Neural cell (in vitro differentiated cells): ENCODE measurements at regions not wholly inside any gene's neighbourhood (a gene's known extent, or its start where the extent isn't known, plus 50 kb on each side); places are given as distances from the start of the nearest gene placed in this dataset.

Experiments
- H2AFZ ChIP-seq: fragments of 200-600, 300-800 bp; sonication (generic), shearing (Covaris generic); 2 replicates; pipeline ENCODE4 v1.6.0; 2014; ENCODE audit warnings: low read depth, mild to moderate bottlenecking, antibody characterized with exemption, low read length, moderate library complexity
- H3F3A ChIP-seq: fragments of 200-600 bp; shearing (Covaris generic); 2 replicates; pipeline ENCODE4 v1.6.1; 2016; ENCODE audit warnings: mild to moderate bottlenecking, moderate library complexity, mixed read lengths, antibody characterized with exemption, low read length; ENCODE audit not compliant: insufficient read depth, poor library complexity, severe bottlenecking
- H3K27ac ChIP-seq: fragments of 200-600, 300-800 bp; sonication (generic), shearing (Covaris generic); 2 replicates; pipeline ENCODE4 v1.5.1; 2014; ENCODE audit warnings: mild to moderate bottlenecking, low read length, moderate library complexity
- H3K27me3 ChIP-seq: fragments of 300-800, 200-600 bp; sonication (generic), shearing (Covaris generic); 2 replicates; pipeline ENCODE4 v1.6.0; 2014; ENCODE audit warnings: mild to moderate bottlenecking, low read depth, low read length, moderate library complexity; ENCODE audit not compliant: insufficient read depth
- H3K36me3 ChIP-seq: fragments of 300-800, 200-600 bp; sonication (generic), shearing (Covaris generic); 2 replicates; pipeline ENCODE4 v1.5.1; 2014; ENCODE audit warnings: mild to moderate bottlenecking, antibody characterized with exemption, low read length, moderate library complexity; ENCODE audit not compliant: insufficient read depth
- H3K4me2 ChIP-seq: fragments of 300-800, 200-600 bp; sonication (generic), shearing (Covaris generic); 2 replicates; pipeline ENCODE4 v1.6.0; 2014; ENCODE audit warnings: mild to moderate bottlenecking, low read length
- H3K4me3 ChIP-seq: fragments of 300-800, 200-600 bp; sonication (generic), shearing (Covaris generic); 2 replicates; pipeline ENCODE4 v1.5.1; 2014; ENCODE audit warnings: mild to moderate bottlenecking, low read length, moderate library complexity
- H3K79me2 ChIP-seq: fragments of 200-600 bp; shearing (Covaris generic); replicated peaks from 2 replicates; pipeline ENCODE4 v1.6.0; 2014; ENCODE audit warnings: mild to moderate bottlenecking, low read length, moderate library complexity; ENCODE audit not compliant: insufficient read depth
- H3K9ac ChIP-seq: fragments of 300-800, 200-600 bp; sonication (generic), shearing (Covaris generic); 2 replicates; pipeline ENCODE4 v1.6.1; 2016; ENCODE audit warnings: mild to moderate bottlenecking, low read length, mixed read lengths
- H3K9me2 ChIP-seq: fragments of 200-600 bp; shearing (Covaris generic); 2 replicates; pipeline ENCODE4 v1.6.1; 2016; ENCODE audit warnings: mild to moderate bottlenecking, low read length, mixed read lengths; ENCODE audit not compliant: insufficient read depth
- H3K9me3 ChIP-seq: fragments of 200-600, 300-800 bp; sonication (generic), shearing (Covaris generic); 2 replicates; pipeline ENCODE4 v1.6.1; 2016; ENCODE audit warnings: mild to moderate bottlenecking, mixed run types, low read length, moderate library complexity, mixed read lengths
- H4K20me1 ChIP-seq: fragments of 200-600 bp; shearing (Covaris generic); 2 replicates; pipeline ENCODE4 v1.6.1; 2016; ENCODE audit warnings: mild to moderate bottlenecking, mixed run types; ENCODE audit not compliant: insufficient read depth
- EP300 ChIP-seq: fragments of 450-650 bp; conservative IDR thresholded peaks from 2 replicates; pipeline ENCODE4 v1.6.1; 2014; ENCODE audit warnings: antibody characterized with exemption, mild to moderate bottlenecking, moderate library complexity; ENCODE audit not compliant: poor library complexity, severe bottlenecking
- EZH2 ChIP-seq: fragments of 200-600, 300-800 bp; shearing (Covaris generic), sonication (generic); IDR thresholded peaks from 2 replicates; pipeline ENCODE4 v1.6.1; 2014; ENCODE audit warnings: antibody characterized with exemption, low read length, borderline replicate concordance, mild to moderate bottlenecking; ENCODE audit not compliant: insufficient read depth, poor library complexity, severe bottlenecking
- MXI1 ChIP-seq: fragments of 450-650 bp; conservative IDR thresholded peaks from 2 replicates; pipeline ENCODE4 v1.6.1; 2014; ENCODE audit warnings: antibody characterized with exemption, mild to moderate bottlenecking; ENCODE audit not compliant: poor library complexity, severe bottlenecking
- POLR2AphosphoS5 ChIP-seq: IDR thresholded peaks from 2 replicates; pipeline ENCODE4 v1.6.1; 2012
- RAD21 ChIP-seq: fragments of 450-650 bp; conservative IDR thresholded peaks from 2 replicates; pipeline ENCODE4 v1.6.1; 2014; ENCODE audit warnings: antibody characterized with exemption, mild to moderate bottlenecking, moderate library complexity
- SMC3 ChIP-seq: fragments of 450-650 bp; conservative IDR thresholded peaks from 2 replicates; pipeline ENCODE4 v1.6.1; 2014; ENCODE audit warnings: antibody characterized with exemption, mild to moderate bottlenecking, moderate library complexity; ENCODE audit not compliant: poor library complexity
- TAF1 ChIP-seq: IDR thresholded peaks from 2 replicates; pipeline ENCODE4 v1.6.1; 2012; ENCODE audit warnings: low read depth
- TF ChIP-seq, protein P1 (sequence below): fragments of 450-650 bp; IDR thresholded peaks from 2 replicates; pipeline ENCODE4 v1.5.1; 2014; ENCODE audit warnings: antibody characterized with exemption, mild to moderate bottlenecking, moderate library complexity; ENCODE audit not compliant: poor library complexity, severe bottlenecking
- TF ChIP-seq, protein P2 (sequence below): IDR thresholded peaks from 2 replicates; pipeline ENCODE4 v1.6.1; 2012; ENCODE audit warnings: borderline replicate concordance

DNA sequence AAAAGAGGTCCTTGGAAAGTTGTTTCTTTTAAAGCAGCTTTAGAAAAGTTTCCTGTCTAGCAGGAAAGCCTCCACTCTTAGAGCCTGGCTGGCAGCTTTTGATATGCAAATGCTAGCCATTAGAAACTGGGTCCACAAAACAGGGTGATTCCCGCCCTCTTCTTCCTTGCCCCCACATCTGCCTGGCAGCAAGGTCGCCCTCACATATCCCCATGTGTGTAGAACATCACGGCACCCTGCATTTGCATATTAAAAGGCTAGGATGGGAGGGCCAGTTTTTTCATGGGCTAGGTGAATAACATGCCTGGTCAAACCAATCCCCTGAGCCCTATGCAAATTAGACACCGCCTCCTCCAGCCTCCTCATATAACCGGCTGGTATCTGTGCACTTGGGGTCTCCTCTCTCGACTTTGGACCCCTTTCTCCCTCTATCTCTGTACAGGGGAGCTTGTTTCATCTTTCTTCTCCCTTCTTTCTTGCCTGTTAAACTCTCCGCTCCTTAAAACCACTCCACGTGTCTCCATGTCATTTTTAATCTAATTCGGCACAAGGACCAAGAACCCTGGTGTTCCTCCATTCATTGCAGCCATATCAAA lies 426.8 kb upstream of the CTNND2 start:
- H3K9me3 ChIP-seq = no peaks in the 10 kb centered on the region
- no peak overlapping the region for H2AFZ ChIP-seq
- TF ChIP-seq TAF1 (no peak), MXI1 (no peak), EP300 (no peak), RAD21 (no peak), EZH2 (no peak), POLR2AphosphoS5 (no peak), SMC3 (no peak)
- TF ChIP-seq, protein P1, sequence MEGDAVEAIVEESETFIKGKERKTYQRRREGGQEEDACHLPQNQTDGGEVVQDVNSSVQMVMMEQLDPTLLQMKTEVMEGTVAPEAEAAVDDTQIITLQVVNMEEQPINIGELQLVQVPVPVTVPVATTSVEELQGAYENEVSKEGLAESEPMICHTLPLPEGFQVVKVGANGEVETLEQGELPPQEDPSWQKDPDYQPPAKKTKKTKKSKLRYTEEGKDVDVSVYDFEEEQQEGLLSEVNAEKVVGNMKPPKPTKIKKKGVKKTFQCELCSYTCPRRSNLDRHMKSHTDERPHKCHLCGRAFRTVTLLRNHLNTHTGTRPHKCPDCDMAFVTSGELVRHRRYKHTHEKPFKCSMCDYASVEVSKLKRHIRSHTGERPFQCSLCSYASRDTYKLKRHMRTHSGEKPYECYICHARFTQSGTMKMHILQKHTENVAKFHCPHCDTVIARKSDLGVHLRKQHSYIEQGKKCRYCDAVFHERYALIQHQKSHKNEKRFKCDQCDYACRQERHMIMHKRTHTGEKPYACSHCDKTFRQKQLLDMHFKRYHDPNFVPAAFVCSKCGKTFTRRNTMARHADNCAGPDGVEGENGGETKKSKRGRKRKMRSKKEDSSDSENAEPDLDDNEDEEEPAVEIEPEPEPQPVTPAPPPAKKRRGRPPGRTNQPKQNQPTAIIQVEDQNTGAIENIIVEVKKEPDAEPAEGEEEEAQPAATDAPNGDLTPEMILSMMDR = no peak
- TF ChIP-seq, protein P2, sequence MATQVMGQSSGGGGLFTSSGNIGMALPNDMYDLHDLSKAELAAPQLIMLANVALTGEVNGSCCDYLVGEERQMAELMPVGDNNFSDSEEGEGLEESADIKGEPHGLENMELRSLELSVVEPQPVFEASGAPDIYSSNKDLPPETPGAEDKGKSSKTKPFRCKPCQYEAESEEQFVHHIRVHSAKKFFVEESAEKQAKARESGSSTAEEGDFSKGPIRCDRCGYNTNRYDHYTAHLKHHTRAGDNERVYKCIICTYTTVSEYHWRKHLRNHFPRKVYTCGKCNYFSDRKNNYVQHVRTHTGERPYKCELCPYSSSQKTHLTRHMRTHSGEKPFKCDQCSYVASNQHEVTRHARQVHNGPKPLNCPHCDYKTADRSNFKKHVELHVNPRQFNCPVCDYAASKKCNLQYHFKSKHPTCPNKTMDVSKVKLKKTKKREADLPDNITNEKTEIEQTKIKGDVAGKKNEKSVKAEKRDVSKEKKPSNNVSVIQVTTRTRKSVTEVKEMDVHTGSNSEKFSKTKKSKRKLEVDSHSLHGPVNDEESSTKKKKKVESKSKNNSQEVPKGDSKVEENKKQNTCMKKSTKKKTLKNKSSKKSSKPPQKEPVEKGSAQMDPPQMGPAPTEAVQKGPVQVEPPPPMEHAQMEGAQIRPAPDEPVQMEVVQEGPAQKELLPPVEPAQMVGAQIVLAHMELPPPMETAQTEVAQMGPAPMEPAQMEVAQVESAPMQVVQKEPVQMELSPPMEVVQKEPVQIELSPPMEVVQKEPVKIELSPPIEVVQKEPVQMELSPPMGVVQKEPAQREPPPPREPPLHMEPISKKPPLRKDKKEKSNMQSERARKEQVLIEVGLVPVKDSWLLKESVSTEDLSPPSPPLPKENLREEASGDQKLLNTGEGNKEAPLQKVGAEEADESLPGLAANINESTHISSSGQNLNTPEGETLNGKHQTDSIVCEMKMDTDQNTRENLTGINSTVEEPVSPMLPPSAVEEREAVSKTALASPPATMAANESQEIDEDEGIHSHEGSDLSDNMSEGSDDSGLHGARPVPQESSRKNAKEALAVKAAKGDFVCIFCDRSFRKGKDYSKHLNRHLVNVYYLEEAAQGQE = no peak
- no peaks in the 10 kb centered on the region for H3K79me2 ChIP-seq
- H3K4me2 ChIP-seq = no peak overlapping the region
- H3K36me3 ChIP-seq = no peaks in the 10 kb centered on the region
- no peaks in the 10 kb centered on the region for H3F3A ChIP-seq
- H3K9ac ChIP-seq = no peak overlapping the region
- no peaks in the 10 kb centered on the region for H3K9me2 ChIP-seq
- H3K27ac ChIP-seq = no peak overlapping the region
- H3K4me3 ChIP-seq = no peak overlapping the region
- H3K27me3 ChIP-seq = no peaks in the 10 kb centered on the region
- H4K20me1 ChIP-seq = no peaks in the 10 kb centered on the region

DNA sequence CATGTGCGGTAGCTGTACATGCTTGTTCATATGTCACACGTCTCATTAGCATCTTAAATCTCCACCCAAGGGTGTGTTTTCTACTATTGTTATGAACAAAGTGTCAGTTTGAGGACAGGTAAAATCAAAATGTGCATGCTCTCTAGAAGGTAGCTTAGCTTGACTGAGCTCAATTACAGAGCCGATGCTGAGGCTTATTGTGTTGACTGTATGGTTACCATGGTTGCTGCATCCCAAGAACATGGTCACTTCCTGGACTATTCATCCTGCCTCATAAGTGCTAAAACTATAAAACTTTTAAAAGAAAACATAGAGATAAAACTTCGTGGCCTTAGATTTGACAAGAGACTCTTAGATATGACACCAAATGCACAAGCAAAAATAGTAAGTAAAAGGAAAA lies 426.1 kb upstream of the CTNND2 start:
- H3K4me2 ChIP-seq = no peak overlapping the region
- H3K27ac ChIP-seq = no peak overlapping the region
- no peaks in the 10 kb centered on the region for H3K79me2 ChIP-seq

More for the DNA sequence above, 426.1 kb upstream of the CTNND2 start:
- H3K27me3 ChIP-seq = no peaks in the 10 kb centered on the region
- H3K36me3 ChIP-seq = no peaks in the 10 kb centered on the region
- no peaks in the 10 kb centered on the region for H3K9me3 ChIP-seq
- H3K9me2 ChIP-seq = no peaks in the 10 kb centered on the region
- no peak overlapping the region for H3K4me3 ChIP-seq
- TF ChIP-seq RAD21 (no peak), MXI1 (no peak), EZH2 (no peak), POLR2AphosphoS5 (no peak), TAF1 (no peak), EP300 (no peak), SMC3 (no peak)
- TF ChIP-seq, protein P1 = no peak
- TF ChIP-seq, protein P2 = no peak
- H3K9ac ChIP-seq = no peak overlapping the region
- no peaks in the 10 kb centered on the region for H4K20me1 ChIP-seq
- H2AFZ ChIP-seq = no peak overlapping the region
- no peaks in the 10 kb centered on the region for H3F3A ChIP-seq
